GM21447 (cell line): ENCODE measurements at regions not wholly inside any gene's neighbourhood (a gene's known extent, or its start where the extent isn't known, plus 50 kb on each side); places are given as distances from the start of the nearest gene placed in this dataset.

Experiments
- ATAC-seq: cut with Tn5 transposase; IDR thresholded peaks from one replicate; pipeline ENCODE4 v1.9.1; 2021; ENCODE audit not compliant: unreplicated experiment

GRCh38 chr22:46090036-46090591, 60.2 kb upstream of the PPARA start:
- ATAC-seq: no peak

- no peak for ATAC-seq
These were observed 59.6 kb upstream of the PPARA start for GRCh38 chr22:46090631-46091201.

- ATAC-seq: no peak
These were observed 58.9 kb upstream of the PPARA start for GRCh38 chr22:46091277-46091977.

- ATAC-seq: no peak
These were observed 58.3 kb upstream of the PPARA start for GRCh38 chr22:46092011-46092410.

- ATAC-seq: no peak
These were observed 57.5 kb upstream of the PPARA start for GRCh38 chr22:46092670-46093410.

- ATAC-seq: no peak
These were observed 56.5 kb upstream of the PPARA start for GRCh38 chr22:46093796-46094195.

GRCh38 chr22:46094676-46095075, 55.6 kb upstream of the PPARA start:
- ATAC-seq: no peak

GRCh38 chr22:46096051-46096450, 54.3 kb upstream of the PPARA start:
- ATAC-seq: no peak

- no peak for ATAC-seq
These were observed 53.6 kb upstream of the PPARA start for GRCh38 chr22:46096706-46097230.

- ATAC-seq: no peak
These were observed 52.9 kb upstream of the PPARA start for GRCh38 chr22:46097268-46097900.

- ATAC-seq: no peak
These were observed 51.5 kb upstream of the PPARA start for GRCh38 chr22:46098525-46099475.

GRCh38 chr22:46099740-46100139, 50.6 kb upstream of the PPARA start:
- ATAC-seq: no peak

GRCh38 chr22:46100401-46101105, 49.8 kb upstream of the PPARA start:
- no peak for ATAC-seq
